Activated T-cell treated with anti-CD3 and anti-CD28 coated beads for 4 hours (primary cell): ENCODE measurements at regions not wholly inside any gene's neighbourhood (a gene's known extent, or its start where the extent isn't known, plus 50 kb on each side); places are given as distances from the start of the nearest gene placed in this dataset.

Source experiments
- DNase-seq: peaks from one replicate; pipeline ENCODE4 v3.0.0-alpha.2; 2020

DNA sequence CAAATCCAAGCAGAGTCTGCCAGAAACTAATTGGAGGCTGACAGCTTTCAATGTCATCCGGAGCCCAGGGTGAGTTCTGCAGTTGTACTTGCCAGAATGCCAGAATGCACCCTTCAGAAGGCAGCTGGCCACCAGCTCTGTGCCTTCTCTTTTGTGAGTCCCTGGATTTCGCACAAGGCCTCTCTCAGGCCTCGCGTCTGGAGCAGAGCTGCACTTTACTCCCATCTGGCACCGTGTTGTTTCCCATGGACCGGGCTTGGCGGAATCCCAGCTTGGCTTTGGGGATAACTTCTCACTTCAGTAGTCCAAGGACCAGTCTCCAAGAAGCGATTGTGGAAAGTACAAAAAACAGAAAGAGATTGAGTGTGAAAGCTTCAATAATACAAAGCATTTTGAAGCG is 451.3 kb upstream of the KIRREL3 start:
- no peak for DNase-seq

DNA sequence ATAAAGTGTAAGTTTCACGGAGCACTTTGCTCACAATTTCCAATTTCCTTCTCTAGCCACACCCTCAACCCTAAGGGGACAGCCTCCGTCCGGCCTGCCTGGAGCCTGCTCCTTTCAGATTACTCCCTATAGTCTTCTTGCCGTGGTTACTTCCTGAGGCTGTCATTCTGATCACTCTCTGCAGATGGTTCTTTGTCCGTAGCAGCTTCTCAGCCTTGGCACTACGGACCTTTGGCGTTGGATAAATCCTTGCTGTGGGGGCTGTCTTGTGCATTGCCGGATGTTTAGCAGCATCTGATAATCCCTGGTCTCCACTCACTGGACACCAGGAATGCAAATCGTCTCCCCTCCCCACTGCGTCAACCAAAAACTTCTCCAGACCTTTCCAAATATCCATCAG is 447.5 kb upstream of the KIRREL3 start:
- DNase-seq, result no peak

DNA sequence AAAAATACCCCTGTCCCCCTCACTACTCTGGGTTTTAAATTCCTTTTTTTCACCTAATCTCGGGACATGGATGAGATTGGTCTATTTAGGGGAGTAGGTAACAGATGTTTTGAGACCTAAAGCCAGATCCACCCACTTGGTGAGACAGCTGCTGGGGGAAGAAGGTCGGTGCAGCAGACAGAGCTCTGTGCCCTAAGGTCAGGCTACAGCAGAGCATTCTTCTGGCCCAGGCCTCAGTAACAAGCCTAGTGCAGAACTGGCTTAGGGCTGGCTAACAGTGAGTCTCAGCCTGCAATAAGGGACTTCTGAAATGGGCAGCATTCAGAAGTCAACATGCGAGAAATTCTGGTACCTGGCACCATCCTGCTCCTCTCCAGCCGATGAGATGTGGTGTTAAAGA is 444.9 kb upstream of the KIRREL3 start:
- no peak for DNase-seq

DNA sequence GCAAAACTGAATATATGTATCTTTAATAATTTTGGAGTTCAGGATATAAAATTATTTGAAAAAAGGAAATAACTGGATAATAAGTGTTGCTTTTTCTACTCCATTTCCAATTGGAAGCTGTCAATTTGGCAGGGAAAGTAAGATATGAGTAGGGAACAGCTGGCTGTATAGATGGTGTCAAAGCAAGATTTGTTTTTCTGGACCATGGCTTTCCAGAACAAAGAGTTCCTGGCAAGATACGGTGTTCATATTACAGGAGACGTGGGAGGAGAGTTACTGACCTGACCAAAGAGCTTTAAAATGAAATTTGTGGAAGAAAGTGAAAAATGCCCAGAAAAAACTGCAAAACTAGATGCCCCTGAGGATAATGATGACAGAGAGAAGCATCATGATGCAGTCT is 442.7 kb upstream of the KIRREL3 start:
- no peak for DNase-seq

DNA sequence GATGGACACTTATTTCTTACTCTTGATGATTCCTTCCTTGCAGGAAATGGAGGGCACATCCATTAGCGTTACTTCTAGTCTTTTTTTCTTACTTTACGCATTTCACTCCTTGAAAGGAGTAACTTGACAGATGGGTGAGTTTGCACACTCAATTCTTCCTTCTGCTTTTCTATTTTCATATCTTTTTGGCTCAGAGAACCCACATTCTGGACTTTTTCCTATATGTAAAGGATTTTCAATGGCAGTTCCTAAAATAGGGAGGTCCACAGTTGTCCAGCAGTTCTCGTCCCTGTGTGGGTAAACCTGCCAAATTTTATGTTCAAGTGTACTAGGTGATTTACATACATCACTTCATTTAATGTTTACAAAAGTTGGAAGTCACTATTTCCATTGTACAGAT is 440.0 kb upstream of the KIRREL3 start:
- DNase-seq, result no peak

DNA sequence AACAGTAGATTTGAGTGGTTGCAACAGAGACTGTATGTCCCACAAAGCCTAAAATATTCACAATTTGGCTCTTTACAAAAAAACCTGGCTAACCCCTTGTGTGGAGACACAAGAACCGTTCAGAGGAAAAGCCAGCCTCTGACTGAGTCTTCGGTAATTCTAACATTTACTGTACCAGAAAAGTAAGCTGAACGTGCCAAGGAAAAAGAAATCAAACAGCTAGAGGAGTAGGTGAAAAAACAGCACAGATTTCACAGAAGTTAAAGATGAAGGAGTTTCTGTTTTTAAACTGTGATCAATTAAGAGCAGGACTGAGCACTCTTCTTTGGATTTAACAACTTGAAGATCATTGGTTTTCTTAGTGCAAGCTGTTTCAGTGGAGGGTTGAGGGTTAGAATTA is 424.7 kb upstream of the KIRREL3 start:
- DNase-seq, result no peak

DNA sequence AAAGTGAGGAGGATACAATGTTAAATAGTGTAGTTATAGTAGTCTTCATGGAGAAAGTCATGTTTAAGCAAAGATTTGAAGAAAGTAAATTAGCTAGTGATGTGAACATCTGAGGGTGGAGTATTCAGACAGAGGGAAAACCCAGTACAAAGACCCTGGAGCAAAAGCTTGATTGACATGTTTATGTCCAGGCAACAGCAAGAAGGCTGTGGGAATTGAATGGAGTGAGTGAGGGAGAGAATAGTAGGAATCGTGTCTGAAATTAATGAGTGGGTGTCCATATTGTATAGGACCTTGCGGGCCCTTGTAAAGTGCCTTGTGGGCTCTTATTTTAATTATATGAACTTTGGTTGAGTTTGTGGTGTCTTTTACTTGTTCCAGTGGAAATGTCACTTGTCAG is 424.1 kb upstream of the KIRREL3 start:
- no peak for DNase-seq

DNA sequence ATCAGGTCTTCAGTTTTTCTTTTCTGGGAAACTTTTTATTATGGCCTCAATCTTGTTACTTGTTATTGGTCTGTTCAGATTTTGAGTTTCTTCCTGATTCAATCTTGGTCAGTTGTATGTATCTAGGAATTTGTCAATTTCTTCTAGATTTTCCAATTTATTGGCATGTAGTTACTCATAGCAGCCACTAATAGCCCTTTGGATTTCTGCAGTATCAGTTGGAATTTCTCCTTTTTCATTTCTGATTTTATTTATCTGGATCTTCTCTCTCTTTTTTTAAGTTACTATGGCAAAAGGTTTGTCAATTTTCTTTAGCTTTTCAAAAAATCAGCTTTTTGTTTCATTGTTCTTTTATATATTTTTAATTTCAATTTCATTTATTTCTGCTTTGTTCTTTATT is 419.6 kb upstream of the KIRREL3 start:
- no peak for DNase-seq

DNA sequence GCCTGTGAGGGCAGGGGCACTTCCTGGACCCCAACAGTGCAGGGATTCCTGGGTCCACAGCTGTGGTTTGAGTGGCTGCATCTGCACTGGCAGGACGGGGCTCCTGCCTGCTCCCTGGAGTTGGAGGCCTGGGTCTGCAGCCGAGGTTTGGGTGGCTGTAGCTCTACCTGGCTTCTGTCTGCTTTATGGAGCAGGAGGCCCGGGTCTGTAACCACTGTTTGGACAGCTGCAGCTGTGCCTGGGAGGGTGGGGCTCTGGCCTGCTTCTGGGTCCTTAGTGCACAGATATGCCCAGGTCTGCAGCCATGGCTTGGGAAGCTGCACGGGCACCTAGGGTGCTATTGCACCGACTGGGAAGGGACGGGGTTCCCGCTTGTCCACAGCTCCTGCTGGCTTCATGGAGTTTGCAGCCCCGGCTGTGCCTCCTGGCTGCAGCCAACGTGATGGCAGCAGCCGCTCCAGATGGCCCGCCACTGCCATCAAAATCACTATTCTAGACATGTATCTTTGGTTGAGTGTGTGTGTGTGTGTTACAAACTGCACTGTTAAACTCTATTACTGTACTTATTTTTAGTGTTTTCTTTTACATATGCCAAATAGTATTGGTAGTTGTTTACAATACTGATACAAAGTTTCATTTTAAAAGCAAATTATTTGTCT is 412.3 kb upstream of the KIRREL3 start:
- no peak for DNase-seq

DNA sequence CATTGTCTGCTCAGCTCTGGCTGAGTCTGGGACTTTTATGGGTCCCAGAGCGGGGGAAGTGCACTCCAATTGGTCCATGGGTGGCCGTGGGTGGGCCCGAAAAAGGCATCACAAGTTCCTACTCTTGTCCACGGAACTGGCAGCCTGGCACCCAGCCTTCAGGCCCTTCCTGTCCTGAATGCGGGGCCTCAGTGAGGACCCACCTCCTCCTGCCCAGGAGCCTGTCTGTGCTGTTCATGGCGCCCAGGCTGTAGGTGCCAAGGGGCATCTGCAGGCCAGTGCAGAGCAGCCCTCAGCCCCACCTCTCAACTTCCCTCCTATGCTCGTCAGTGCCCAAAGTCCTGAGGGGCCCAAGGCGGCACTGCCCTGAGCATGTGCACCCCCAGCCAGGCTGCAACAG is 411.7 kb upstream of the KIRREL3 start:
- DNase-seq, result no peak

DNA sequence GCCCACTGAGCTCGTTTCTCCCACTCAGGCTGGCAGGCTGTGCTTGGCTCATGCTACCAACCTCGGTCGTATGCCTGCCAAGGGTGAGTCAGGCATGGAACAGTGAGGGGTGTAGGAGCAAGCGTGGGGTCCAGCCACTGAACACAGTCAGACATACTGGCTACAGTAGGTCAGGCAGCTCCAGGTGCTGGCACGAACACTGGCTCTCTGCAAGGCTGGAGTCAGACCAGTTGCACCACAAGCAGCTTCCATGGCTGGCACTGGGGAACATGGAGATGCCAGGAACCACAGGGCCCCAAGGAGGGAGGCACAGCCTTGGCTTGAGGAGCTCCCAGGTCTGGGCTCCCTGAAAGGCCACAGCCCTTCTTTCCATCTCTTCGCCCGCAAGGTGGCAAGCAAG is 410.7 kb upstream of the KIRREL3 start:
- DNase-seq, result no peak

DNA sequence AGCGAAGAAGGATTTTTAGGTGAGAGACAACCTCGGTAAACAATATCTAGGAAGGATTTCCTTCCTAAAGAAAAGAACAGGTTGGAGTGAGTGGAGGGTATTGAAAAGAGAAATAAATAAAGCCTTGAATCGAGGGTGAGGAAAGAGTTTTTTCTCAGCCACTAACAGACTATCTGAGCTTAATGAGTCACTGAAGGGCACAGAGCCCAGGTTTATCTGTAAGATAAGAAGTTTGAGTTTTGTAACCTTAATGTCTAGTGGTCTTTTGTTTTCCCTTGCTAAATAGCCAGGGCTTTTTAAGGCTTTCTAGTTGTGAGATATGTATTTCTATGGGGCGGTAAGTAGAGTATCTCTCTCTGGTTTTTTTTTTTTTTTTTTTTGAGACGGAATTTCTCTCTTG is 394.5 kb upstream of the KIRREL3 start:
- DNase-seq, result no peak

DNA sequence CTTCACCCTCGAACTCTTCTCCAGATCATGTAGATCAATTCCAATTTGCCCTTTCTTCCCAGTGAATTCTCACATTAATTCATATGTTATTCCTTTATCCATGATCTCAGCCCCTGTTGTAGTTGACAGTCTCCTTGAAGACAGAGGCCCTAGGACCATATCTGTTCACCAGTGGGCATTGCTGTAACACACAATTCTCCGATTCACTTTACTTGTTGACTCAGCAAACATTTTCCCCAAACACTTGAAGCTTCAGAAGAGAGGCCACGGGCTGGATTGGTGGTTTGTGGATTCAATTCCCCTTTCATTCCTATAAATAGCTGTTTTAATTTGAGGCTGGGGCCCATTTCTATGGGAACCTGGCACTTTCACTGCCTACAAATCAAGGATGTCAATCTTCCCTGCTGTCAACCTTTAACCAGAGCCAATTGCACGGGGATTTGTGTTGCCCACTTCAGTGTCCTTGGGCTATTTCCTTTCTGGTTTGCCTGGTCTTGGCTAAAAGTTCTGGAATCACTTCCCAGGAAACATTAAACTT is 393.0 kb upstream of the KIRREL3 start:
- DNase-seq, result no peak

DNA sequence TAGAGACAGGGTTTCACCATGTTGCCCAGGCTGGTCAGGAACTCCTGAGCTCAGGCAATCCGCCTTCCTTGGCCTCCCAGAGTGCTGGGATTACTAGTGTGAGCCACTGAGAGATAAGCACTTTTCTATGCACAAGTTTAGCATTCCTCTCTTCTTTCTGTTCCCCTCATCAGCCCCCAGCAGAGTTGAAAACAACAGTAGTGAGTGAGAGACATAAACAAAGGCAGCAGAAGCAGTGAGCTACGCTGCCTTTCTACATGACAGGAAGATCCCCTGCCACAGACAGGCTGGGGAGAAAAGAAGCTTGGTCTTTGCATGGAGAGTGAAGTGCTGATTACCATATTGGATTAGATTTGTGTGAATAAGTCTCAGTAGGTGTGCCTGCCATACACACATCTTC is 392.0 kb upstream of the KIRREL3 start:
- no peak for DNase-seq

DNA sequence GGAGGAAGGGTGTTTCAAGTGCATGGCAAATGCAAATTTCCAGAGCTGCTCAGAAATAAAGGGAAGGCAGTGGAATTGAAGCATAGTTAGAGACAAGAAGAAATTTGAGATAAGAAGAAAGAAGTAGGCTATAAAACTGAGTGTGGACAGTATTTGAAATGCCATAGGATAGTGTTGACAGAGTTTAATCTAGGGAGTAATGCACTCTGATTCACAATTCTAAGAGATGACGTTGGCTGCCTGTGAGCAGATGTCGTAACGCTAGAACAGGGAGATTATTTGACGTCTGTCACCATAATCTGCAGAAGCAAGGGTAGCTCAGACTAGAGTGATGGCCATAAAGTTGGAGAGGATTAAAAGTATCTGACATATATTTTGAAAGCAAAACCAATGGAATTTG is 389.9 kb upstream of the KIRREL3 start:
- no peak for DNase-seq

DNA sequence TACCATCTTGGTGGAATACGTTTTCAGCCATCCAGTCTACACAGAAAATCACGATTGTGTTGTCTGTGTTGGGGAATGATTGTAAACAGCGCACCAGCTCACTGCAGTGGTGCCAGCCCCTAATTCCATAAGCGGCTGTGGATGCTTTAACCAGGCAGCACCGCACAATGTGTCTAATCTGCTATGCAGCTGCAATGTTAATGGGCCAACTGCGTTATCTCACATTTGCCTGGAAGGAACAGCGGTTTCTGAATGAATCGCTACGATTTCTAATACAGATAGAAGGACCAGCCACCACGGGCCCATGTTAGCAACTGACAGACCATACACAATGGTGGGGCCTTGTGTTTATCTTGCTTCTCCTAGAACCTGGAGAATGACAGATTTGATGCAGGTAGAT is 384.5 kb upstream of the KIRREL3 start:
- no peak for DNase-seq

DNA sequence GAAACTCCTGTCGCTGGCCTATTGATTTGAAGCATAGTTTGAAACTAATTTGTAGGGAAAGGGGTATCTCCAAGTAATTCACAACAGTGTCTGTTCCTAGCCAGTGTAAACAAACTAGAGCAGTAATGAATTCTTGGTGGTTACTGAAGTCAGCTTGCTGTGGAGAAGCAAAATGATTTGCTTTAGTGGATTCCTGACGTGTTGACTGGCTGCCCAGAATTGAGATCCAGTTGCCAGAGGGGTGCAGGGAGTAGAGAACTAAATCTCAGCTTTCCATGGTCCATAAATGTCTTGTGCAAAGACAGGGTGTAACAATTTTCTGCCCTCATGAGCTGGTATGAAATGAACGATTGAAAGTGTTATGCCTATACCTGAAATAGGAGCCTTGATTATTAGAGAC is 382.5 kb upstream of the KIRREL3 start:
- no peak for DNase-seq

DNA sequence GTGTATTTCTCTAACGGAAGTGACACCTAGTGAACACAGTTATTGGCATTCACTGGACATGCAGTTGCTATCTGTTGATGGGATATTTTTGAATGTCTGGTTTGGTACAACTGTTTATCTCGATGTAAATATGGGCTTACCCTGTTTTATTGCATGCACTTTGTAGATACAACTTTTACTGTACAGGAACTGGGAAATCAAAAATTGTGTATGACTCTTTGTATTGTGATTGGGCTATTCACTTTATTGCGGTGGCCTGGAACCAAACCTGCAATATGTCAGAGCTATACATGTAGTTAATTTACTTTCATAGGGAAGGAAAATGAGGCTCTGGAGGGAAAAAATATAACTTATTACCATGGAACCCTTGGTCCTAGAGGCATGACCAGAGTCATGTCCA is 380.7 kb upstream of the KIRREL3 start:
- DNase-seq, result no peak

DNA sequence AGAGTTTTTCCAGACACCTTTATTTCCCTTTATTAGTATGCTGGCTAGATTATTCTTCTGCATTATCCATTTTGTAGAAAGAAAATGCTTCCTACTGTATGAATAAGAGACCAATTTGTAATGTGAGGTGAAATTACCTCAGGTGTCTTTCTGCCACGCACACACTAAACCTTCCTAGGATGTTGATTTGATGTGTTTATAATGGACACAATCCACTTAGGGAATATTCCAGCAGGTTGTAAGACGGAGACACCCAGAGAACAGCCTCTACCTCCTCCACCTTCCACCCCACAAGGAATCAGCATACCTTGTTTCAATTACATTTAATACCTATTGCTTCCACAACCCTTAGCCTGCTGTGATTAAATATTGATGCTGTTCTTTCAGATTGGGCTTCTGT is 379.1 kb upstream of the KIRREL3 start:
- no peak for DNase-seq

DNA sequence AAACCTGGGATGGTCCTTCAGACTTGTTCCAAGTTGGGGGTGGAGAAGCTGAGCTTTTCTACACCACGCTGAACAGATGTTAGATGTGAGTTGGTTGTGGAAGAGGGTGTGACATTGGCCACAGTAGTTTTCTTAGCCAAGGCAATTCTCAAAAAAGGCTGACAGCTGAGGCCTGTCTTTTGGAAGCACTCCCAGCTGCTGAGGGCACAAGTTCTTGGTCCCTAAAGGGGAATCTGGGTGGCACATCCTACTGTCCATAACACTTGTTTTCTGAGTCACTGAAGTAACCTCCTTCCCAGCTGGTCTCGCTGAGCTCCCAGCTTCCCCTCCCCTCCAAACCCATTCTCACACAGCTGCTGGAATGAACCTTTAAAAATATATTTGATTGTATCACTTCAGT is 375.7 kb upstream of the KIRREL3 start:
- DNase-seq, result no peak

DNA sequence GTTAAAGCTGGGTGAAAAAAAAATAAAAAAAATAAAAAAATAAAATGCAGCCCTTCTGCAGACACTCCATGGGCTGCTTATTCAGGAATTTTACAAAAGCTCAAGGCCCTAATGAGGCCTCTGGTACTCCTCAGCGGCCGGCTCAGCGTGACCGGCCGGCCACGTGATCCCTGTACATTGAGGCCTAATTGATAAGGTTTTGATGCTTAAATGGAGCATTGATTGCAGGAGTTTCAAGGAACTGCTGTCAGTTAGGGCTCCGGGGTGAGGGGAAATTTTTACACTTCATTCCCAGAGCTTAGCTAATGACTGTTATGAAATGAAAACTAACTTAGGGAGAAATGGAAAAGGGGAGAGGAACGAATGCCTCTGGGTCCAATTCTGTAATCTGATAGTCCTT is 368.8 kb upstream of the KIRREL3 start:
- no peak for DNase-seq

DNA sequence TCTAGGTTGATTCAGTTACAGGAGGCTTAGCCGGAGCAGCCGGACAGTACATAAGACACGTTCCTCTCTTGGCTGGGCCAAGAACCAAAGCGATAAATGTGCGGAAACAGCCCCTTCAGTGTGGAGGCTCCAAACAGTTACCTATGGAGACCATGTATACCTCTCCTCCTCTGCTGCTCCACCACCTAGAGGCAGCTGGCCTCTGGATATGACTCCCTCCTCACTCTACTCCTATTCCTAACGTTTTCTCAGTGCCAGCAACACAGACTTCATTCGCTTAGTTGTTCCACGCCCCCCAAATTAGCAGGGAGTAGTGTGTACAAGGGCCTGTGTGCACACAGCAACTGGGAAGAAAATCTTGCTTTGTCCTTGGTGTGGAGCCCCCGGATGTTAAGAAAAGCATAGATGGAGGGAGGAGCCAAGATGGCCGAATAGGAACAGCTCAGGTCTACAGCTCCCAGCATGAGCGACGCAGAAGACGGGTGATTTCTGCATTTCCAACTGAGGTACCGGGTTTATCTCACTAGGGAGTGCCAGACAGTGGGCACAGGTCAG is 362.3 kb upstream of the KIRREL3 start:
- DNase-seq, result no peak

DNA sequence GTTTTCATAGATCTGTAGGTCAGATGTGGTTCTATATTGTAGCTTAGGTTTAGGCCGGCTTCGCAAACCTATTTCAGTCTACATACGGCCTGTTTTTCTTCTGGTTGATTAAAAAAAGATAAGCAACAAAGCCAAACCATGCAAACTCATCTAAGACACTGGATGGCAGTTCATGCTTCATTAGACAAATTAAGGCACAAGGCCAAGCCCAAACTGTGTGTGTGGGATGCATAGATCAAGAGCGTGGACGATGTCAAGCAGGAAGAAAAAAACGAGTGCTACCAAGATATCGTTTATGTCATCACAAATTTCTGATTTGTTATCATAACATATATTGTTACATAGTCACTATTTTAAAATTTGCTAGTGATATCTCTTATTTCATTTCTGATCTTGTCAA is 357.6 kb upstream of the KIRREL3 start:
- no peak for DNase-seq

DNA sequence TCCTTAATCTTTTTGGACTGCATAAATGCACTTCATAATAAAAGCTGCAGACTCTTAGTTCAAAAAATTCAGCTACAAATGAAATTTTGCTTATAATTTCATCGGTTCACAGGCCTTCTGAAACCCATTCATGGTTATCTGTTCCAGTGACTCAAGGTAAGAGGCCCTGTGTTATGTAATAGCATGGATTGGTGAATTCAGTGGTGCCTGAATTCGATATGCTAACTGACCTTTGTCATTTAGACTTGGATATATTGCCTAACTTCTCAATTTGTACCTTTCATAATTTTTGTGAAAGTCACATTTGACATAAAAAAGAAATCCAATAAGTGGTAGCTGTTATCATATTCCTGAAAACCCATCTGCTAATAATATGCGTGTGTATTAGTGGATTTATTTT is 349.9 kb upstream of the KIRREL3 start:
- DNase-seq, result no peak

DNA sequence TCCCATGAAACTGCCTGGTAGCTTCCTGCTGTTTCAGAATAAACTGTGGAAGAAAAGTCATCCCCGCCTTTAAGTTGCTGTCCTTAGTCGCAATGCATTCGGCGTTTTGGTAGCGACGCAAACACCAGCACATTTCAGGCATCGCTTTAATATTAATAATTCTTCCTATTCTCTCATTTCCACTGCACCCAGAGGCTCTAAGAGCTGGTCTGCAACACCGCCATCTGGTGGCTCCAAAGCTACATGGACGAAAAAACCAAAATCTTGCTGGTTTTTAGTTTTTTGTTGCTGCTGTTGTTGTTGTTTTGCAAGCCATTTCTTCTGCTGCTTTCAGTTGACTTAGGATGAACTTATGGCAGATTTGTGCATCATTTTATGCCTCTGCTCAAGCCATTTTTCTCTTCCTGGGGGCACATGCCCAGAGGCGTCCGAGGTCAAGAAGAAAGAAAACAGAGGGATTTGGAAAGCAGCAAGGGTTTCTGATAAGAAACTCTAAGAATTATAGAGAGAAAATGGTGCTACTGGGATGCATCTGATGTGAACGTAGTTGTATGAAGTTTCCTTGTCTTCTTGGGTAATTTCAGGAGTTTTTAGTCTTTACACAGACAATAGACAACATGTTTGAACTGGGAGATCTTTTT is 345.4 kb upstream of the KIRREL3 start:
- no peak for DNase-seq
